Prostate gland (tissue), 2 donors: ENCODE measurements at regions not wholly inside any gene's neighbourhood (a gene's known extent, or its start where the extent isn't known, plus 50 kb on each side); places are given as distances from the start of the nearest gene placed in this dataset.

ENCODE experiments used
- CTCF ChIP-seq, 4 experiments: fragments of 200-600 bp in 2 of 4; fragments of 450-650 bp in 2 of 4; sonication (generic) in 2 of 4; IDR thresholded peaks; 1 replicate in 3 of 4; 2 replicates in 1 of 4; pipeline ENCODE4 v1.5.1; 2016 to 2019; ENCODE audit warnings: antibody characterized with exemption in 4 of 4, mild to moderate bottlenecking in 2 of 4, moderate library complexity in 2 of 4
- POLR2A ChIP-seq: fragments of 450-650 bp; IDR thresholded peaks from one replicate; pipeline ENCODE4 v1.6.1; 2016; ENCODE audit warnings: antibody characterized with exemption, mild to moderate bottlenecking

GRCh38 chr11:129711760-129712159, 103.9 kb upstream of the TMEM45B start:
- no peak for TF ChIP-seq CTCF (IDR thresholded peaks at IDR 0.05)
- no peak for TF ChIP-seq POLR2A
